Breast epithelium (tissue), 4 donors: ENCODE measurements at regions not wholly inside any gene's neighbourhood (a gene's known extent, or its start where the extent isn't known, plus 50 kb on each side); places are given as distances from the start of the nearest gene placed in this dataset.

Experiments
- DNase-seq, 2 donors: peaks; one replicate each; pipeline ENCODE4 v3.0.0-alpha.2; 2019; ENCODE audit warnings: low spot score in 2 of 2
- H3K27ac ChIP-seq, 2 donors: fragments of 200-600 bp; sonication (generic) in 1 of 2; one replicate each; pipeline ENCODE4 v1.5.1; 2016 to 2019; ENCODE audit warnings: mild to moderate bottlenecking in 1 of 2
- H3K27me3 ChIP-seq, 2 donors: fragments of 200-600 bp; sonication (generic) in 1 of 2; one replicate each; pipeline versions ENCODE4 v1.5.1 to v1.6.0; 2017 to 2019; ENCODE audit warnings: control low read depth in 1 of 2, mild to moderate bottlenecking in 1 of 2
- H3K36me3 ChIP-seq: fragments of 200-600 bp; one replicate; pipeline ENCODE4 v1.5.1; 2019
- H3K4me1 ChIP-seq, 2 donors: fragments of 200-600 bp; sonication (generic); one replicate each; pipeline ENCODE4 v1.5.1; 2016 to 2019; ENCODE audit warnings: control low read depth in 1 of 2
- H3K4me3 ChIP-seq, 3 donors: fragments of 200-600 bp; sonication (generic); 1 replicate in 2 of 3; 2 replicates in 1 of 3; pipeline ENCODE4 v1.5.1; 2016 to 2019; ENCODE audit warnings: mild to moderate bottlenecking in 3 of 3, moderate library complexity in 2 of 3
- H3K9me3 ChIP-seq, 2 donors: fragments of 200-600 bp; sonication (generic) in 1 of 2; one replicate each; pipeline ENCODE4 v1.5.1; 2016 to 2019; ENCODE audit warnings: control low read depth in 1 of 2
- CTCF ChIP-seq, 3 donors: fragments of 450-650 bp; IDR thresholded peaks; one replicate each; pipeline ENCODE4 v1.5.1; 2016 to 2017; ENCODE audit warnings: antibody characterized with exemption in 3 of 3, mild to moderate bottlenecking in 3 of 3, moderate library complexity in 3 of 3
- POLR2A ChIP-seq: fragments of 450-650 bp; IDR thresholded peaks from one replicate; pipeline ENCODE4 v1.6.1; 2016; ENCODE audit warnings: antibody characterized with exemption, mild to moderate bottlenecking, moderate library complexity
- POLR2AphosphoS5 ChIP-seq, 3 donors: sonication (generic); formaldehyde crosslinking; IDR thresholded peaks; one replicate each; pipeline ENCODE4 v1.6.1; 2017; ENCODE audit warnings: antibody characterized with exemption in 3 of 3
- intact Hi-C: fragments of 100-400 bp; cut with DNase I; formaldehyde crosslinking; loops from one replicate; pipeline ENCODE4 v1.15.1; 2023; ENCODE audit warnings: low total_unique reads

GRCh38 chr9:73259086-73259696, 107.5 kb downstream of the ANXA1 start:
- Histone ChIP-seq H3K27ac (no peak overlapping the region), H3K36me3 (no peaks in the 10 kb centered on the region), H3K27me3 (no peaks in the 10 kb centered on the region), H3K4me1 (no peaks in the 10 kb centered on the region), H3K9me3 (no peaks in the 10 kb centered on the region), H3K4me3 (no peak overlapping the region)
- no peak for DNase-seq
- no peak for TF ChIP-seq CTCF (IDR thresholded peaks at IDR 0.05)
- TF ChIP-seq POLR2A, result no peak
- no peak for TF ChIP-seq POLR2AphosphoS5 (IDR thresholded peaks at IDR 0.05)
- intact Hi-C loops, result loop anchor here (5.0 kb wide), 1 partner anchor 603 kb away; no protein-coding TSS in a partner anchor

- no peaks in the 10 kb centered on the region for H3K36me3 ChIP-seq
- intact Hi-C loops, result no loop called here
- H3K27ac ChIP-seq, result no peak overlapping the region
- H3K27me3 ChIP-seq, result no peaks in the 10 kb centered on the region
- no peaks in the 10 kb centered on the region for H3K9me3 ChIP-seq
- H3K4me1 ChIP-seq, result no peaks in the 10 kb centered on the region
- H3K4me3 ChIP-seq, result no peak overlapping the region
- no peak for TF ChIP-seq CTCF (IDR thresholded peaks at IDR 0.05)
- TF ChIP-seq POLR2A, result no peak
- no peak for TF ChIP-seq POLR2AphosphoS5 (IDR thresholded peaks at IDR 0.05)
- no peak for DNase-seq
Observed at GRCh38 chr9:73260506-73260905, 108.8 kb downstream of the ANXA1 start.

DNA sequence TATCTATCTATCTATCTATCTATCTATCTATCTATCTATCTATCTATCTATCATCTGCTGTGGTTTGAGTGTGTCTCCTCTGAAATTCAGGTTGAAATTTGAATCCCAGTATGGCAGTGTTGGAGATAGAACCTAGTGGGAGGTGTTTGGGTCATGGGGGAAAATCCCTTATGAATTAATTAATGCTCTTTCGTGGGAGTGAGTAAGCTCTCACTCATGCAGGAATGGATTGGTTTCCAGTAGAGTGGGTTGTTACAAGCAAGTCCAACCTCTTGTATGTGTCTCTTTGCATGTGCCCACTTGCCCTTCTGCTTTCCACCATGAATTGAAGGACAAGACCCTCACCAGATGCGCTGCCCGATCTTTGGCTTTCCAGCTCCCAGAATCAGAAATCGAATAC, 113.0 kb downstream of the ANXA1 start:
- intact Hi-C loops, result no loop called here
- H3K4me3 ChIP-seq, result no peak overlapping the region
- no peaks in the 10 kb centered on the region for H3K36me3 ChIP-seq
- no peaks in the 10 kb centered on the region for H3K27me3 ChIP-seq
- no peaks in the 10 kb centered on the region for H3K4me1 ChIP-seq
- no peaks in the 10 kb centered on the region for H3K9me3 ChIP-seq
- TF ChIP-seq CTCF (IDR thresholded peaks at IDR 0.05) (no peak), POLR2AphosphoS5 (IDR thresholded peaks at IDR 0.05) (no peak), POLR2A (no peak)
- DNase-seq, result no peak
- no peak overlapping the region for H3K27ac ChIP-seq

DNA sequence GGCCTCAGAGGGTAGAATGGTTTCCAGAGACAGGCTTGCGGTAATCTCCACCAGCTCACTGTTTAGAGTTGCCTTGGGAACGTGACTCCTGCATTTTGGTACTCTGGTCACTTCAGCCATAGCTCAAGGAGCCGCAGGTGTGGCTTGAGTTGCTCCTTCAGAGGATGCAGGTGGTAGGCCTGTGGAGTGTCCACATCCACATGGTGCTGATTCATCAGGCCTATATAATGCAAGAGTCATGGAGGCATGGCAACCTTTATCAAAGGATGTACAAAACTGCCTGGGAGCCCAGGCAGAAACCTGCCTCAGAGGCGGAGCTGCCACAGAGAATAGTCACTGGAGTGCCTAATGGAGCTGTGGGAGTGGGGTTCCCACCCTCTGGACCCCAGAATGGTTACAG, 114.2 kb downstream of the ANXA1 start:
- Histone ChIP-seq H3K27me3 (no peaks in the 10 kb centered on the region), H3K36me3 (no peaks in the 10 kb centered on the region), H3K4me3 (no peak overlapping the region), H3K4me1 (no peaks in the 10 kb centered on the region), H3K27ac (no peak overlapping the region), H3K9me3 (no peaks in the 10 kb centered on the region)
- intact Hi-C loops, result no loop called here
- TF ChIP-seq POLR2A, result no peak
- no peak for TF ChIP-seq CTCF (IDR thresholded peaks at IDR 0.05)
- TF ChIP-seq POLR2AphosphoS5 (IDR thresholded peaks at IDR 0.05), result no peak
- DNase-seq, result no peak

GRCh38 chr9:73269430-73270101, 117.9 kb downstream of the ANXA1 start:
- DNase-seq, result no peak
- intact Hi-C loops, result no loop called here
- H3K27me3 ChIP-seq, result no peaks in the 10 kb centered on the region
- H3K9me3 ChIP-seq, result no peaks in the 10 kb centered on the region
- no peak overlapping the region for H3K27ac ChIP-seq
- no peak overlapping the region for H3K4me3 ChIP-seq
- TF ChIP-seq POLR2A, result no peak
- no peak for TF ChIP-seq CTCF (IDR thresholded peaks at IDR 0.05)
- no peak for TF ChIP-seq POLR2AphosphoS5 (IDR thresholded peaks at IDR 0.05)
- no peaks in the 10 kb centered on the region for H3K36me3 ChIP-seq
- no peaks in the 10 kb centered on the region for H3K4me1 ChIP-seq
